ENCODE measurements at regions not wholly inside any gene's neighbourhood (a gene's known extent, or its start where the extent isn't known, plus 50 kb on each side); places are given as distances from the start of the nearest gene placed in this dataset.

DNA sequence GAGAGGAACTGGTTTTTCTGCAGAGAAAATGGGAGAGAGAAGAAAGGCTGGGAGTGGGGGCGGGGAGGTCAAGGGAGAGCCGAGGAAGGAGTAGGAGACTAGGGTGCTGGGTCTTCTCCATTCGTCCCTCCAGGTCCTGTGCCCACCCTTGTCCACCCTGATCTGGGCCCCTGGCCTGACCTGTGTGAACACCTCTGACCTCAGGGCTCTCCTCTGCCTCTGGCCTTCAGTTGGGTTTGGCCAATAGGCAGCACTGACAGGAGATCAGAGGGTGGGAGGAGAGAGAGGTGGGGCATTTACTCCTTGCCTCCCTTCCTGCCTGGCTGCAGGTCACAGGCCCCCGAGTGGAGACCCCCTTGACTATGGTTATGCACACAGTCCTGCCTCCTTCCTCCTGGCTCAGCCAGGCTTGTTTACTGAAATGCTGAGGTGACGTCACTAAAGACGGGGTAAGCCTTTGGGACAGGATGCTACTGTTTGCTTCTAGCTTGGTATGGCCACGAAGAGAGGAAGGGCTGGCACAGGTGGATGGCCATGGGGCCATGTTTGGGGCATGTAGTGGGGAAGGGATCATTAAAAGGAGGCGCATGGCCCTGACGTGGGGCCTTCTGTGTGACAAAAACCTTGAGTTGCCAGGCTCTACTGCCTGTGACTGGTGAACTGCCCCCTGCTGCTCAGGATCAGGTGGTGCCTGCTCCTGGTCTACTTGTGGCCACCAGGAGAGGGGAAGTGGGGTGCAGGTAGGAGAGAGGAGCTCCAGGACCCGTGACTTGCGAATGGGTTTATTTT lies 248.7 kb upstream of the CSF3R start:
- no peak overlapping the region for H3K4me3 ChIP-seq (replicated peaks; ENCODE audit: low read depth, low read length)
- no peak for DNase-seq (ENCODE audit: low read depth)
- TF ChIP-seq, protein P1, sequence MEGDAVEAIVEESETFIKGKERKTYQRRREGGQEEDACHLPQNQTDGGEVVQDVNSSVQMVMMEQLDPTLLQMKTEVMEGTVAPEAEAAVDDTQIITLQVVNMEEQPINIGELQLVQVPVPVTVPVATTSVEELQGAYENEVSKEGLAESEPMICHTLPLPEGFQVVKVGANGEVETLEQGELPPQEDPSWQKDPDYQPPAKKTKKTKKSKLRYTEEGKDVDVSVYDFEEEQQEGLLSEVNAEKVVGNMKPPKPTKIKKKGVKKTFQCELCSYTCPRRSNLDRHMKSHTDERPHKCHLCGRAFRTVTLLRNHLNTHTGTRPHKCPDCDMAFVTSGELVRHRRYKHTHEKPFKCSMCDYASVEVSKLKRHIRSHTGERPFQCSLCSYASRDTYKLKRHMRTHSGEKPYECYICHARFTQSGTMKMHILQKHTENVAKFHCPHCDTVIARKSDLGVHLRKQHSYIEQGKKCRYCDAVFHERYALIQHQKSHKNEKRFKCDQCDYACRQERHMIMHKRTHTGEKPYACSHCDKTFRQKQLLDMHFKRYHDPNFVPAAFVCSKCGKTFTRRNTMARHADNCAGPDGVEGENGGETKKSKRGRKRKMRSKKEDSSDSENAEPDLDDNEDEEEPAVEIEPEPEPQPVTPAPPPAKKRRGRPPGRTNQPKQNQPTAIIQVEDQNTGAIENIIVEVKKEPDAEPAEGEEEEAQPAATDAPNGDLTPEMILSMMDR (IDR thresholded peaks at IDR 0.05; ENCODE audit: low read length, missing control alignments) = no peak

DNA sequence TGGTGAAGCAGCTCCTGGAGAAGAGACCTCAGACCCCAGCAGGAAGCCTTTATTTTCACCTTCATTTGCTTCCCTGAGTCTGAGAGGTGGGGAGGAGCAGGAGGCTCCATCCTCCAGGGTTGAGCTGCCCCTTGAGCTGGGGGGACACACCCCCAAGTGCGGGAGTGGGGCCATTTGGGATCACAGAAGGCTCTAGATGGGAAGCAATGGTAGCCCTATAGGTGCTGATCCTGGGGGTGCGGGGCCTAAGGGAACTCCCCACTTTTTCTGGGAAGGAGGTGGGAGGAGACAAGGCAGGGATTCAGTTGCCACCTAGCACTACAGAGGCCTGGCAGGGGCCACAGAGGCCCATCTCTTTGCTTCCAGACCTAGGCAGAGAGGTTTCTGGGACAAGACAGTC lies 247.9 kb upstream of the CSF3R start:
- TF ChIP-seq, protein P1 (IDR thresholded peaks at IDR 0.05; ENCODE audit: low read length, missing control alignments) = no peak
- no peak overlapping the region for H3K4me3 ChIP-seq (replicated peaks; ENCODE audit: low read depth, low read length)
- no peak for DNase-seq (ENCODE audit: low read depth)

DNA sequence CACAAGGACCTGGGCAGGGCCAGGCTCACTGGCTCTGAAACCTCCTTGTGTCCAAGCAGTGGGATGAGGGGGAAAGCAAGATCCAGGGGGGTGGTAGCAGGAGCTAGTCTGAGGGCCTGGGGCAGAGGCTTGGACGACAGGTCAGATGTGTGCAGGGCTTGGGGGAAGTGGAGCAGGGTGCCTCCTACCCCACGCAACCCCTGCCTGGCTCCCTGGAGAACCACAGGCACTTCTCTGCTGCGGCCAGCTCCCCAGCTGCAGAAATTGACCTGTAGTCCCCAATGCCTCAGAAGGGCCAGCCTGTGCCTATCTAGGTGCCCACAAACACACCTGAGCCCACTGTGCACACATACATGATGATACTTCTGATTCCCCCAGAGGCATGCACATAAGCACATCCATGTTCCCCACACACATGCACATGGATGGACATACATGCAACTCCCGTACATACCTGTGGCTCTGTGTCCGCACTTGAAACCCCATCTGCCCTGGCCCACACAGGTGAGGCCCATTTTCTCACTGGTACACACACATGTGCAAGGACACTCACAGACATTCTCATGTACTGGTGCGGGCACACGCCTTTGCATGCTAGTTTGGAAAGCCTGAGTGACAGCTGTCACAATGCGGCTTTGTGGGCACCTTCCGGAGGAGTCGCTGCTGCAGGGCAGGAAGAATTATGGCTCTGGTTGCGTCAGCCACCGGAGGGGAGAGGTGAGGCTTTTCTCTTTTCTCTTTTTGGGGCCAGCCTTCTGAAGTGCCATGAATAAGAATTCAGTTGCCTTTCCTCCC lies 247.2 kb upstream of the CSF3R start:
- TF ChIP-seq, protein P1 (IDR thresholded peaks at IDR 0.05; ENCODE audit: low read length, missing control alignments) = no peak
- no peak overlapping the region for H3K4me3 ChIP-seq (replicated peaks; ENCODE audit: low read depth, low read length)
- no peak for DNase-seq (ENCODE audit: low read depth)

DNA sequence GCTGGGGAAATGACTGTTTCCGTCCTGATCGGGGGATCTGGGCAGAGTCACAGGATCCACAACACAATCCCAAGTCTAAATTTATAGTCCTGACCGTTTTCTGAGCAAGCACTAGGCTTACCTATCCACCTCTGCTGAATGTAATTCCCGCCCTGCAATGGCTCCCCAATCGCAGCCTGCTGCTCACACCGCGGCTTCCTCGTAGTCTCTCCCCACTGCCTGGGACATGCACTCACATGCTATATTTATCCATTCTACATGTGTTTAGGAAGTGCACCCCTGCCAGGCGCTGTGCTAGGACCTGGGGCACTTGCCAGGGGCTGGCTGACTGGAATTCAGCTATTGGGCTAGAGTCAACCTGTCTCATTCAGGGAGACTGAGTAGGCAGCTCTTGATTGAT lies 246.6 kb upstream of the CSF3R start:
- TF ChIP-seq, protein P1 (IDR thresholded peaks at IDR 0.05; ENCODE audit: low read length, missing control alignments) = no peak
- no peak for DNase-seq (ENCODE audit: low read depth)
- H3K4me3 ChIP-seq (replicated peaks; ENCODE audit: low read depth, low read length) = no peak overlapping the region

DNA sequence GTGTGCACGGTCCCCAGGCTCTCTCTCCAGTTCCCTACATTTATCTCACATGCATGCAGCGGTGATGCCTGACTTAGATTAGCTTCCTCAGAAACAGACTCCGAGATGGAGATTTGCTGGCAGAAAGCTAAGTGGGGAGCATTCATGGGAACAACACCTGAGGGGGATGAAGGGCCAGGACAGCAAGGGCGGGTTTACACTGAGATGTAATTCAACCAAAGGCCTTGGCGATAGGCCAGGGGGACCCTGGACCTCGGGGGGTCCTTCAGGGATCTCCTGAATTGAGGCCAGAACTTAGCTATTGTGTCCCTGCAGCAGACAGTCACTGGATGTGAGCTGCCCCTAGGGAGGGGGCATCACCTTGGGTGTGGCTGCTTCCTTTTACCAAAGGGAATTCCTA lies 246.1 kb upstream of the CSF3R start:
- no peak overlapping the region for H3K4me3 ChIP-seq (replicated peaks; ENCODE audit: low read depth, low read length)
- TF ChIP-seq, protein P1 (IDR thresholded peaks at IDR 0.05; ENCODE audit: low read length, missing control alignments) = no peak
- DNase-seq (ENCODE audit: low read depth) = no peak

DNA sequence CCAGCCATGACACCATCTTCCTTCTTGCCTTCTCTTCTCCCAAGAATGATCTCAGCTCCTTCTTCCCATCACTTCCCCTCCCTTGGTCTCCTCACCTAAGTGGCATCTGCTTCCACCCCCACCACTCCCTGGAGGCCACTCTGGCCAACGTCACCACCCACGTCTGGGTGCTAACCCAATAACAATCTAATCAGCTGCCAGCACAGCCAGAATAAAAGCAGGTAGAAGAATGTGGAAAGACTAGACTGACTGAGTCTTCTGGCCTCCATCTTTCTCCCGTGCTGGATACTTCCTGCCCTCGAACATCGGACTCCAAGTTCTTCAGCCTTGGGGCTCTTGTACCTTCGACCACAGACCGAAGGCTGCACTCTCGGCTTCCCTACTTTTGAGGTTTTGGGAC lies 245.3 kb upstream of the CSF3R start:
- no peak for DNase-seq (ENCODE audit: low read depth)
- TF ChIP-seq, protein P1 (IDR thresholded peaks at IDR 0.05; ENCODE audit: low read length, missing control alignments) = no peak
- no peak overlapping the region for H3K4me3 ChIP-seq (replicated peaks; ENCODE audit: low read depth, low read length)

Data from fibroblast of pulmonary artery (primary cell).